B cell (primary cell): ENCODE measurements at regions not wholly inside any gene's neighbourhood (a gene's known extent, or its start where the extent isn't known, plus 50 kb on each side); places are given as distances from the start of the nearest gene placed in this dataset.
A peak's percentile ranks its signal among the peaks of the same experiment; 100 is the strongest.
"Not testable (repeated sequence)": the region's sequence is repeated elsewhere in the genome, so short reads cannot be mapped to it uniquely, and the experiment has no call there.

Experiments
- ATAC-seq: fragments of 200-7000 bp; cut with Tn5 transposase; one replicate; pipeline ENCODE4 v1.10.0; 2021; ENCODE audit warnings: low read depth, mild to moderate bottlenecking, moderate number of reproducible peaks, moderate library complexity
- CTCF ChIA-PET: fragments of 350-600 bp; sonication (Branson Sonifier 250); formaldehyde crosslinking; loops from one replicate; lab custom pipeline; 2021; ENCODE audit warnings: antibody characterized with exemption, inconsistent platforms; lab: Charles Lee
- POLR2A ChIA-PET: fragments of 350-600 bp; sonication (Branson Sonifier 250); formaldehyde crosslinking; loops from one replicate; lab custom pipeline; 2021; ENCODE audit warnings: antibody characterized with exemption; lab: Charles Lee
- DNase-seq: peaks from one replicate; pipeline ENCODE4 v3.0.0; 2013
- H2AFZ ChIP-seq: 2 replicates; pipeline ENCODE4 v1.6.1; 2012; ENCODE audit warnings: mild to moderate bottlenecking, low read depth, low read length; ENCODE audit not compliant: insufficient read depth, poor library complexity, severe bottlenecking
- H3K27ac ChIP-seq, 2 donors: 1 replicate in 1 of 2; 2 replicates in 1 of 2; pipeline ENCODE4 v1.5.1; 2012 to 2013; ENCODE audit warnings: low read length in 2 of 2, mild to moderate bottlenecking in 2 of 2, moderate library complexity in 1 of 2
- H3K27me3 ChIP-seq, 4 experiments: fragments of 200-600 bp in 1 of 4; sonication (generic) in 1 of 4; replicated peaks in 1 of 4; 1 replicate in 2 of 4; 2 replicates in 2 of 4; pipeline versions ENCODE4 v1.6.1 to v1.7.0; 2013 to 2016; ENCODE audit warnings: low read length in 3 of 4, mild to moderate bottlenecking in 2 of 4, mixed read lengths in 1 of 4, moderate library complexity in 1 of 4; ENCODE audit not compliant: insufficient read depth in 4 of 4, control insufficient read depth in 3 of 4; ENCODE audit errors: control extremely low read depth in 1 of 4
- H3K36me3 ChIP-seq, 2 experiments: replicated peaks in 1 of 2; 1 replicate in 1 of 2; 2 replicates in 1 of 2; pipeline versions ENCODE4 v1.6.1 to v1.7.1; 2013; ENCODE audit warnings: low read length in 1 of 2; ENCODE audit not compliant: insufficient read depth in 2 of 2, control insufficient read depth in 1 of 2; ENCODE audit errors: control extremely low read depth in 1 of 2, extremely low read depth in 1 of 2
- H3K4me1 ChIP-seq, 2 donors: fragments of 200-600 bp in 1 of 2; sonication (generic) in 1 of 2; 1 replicate in 1 of 2; 2 replicates in 1 of 2; pipeline versions ENCODE4 v1.5.1 to v1.6.1; 2013 to 2017; ENCODE audit warnings: low read length in 2 of 2; ENCODE audit not compliant: control insufficient read depth in 2 of 2, insufficient read depth in 2 of 2
- H3K4me2 ChIP-seq: replicated peaks from 2 replicates; pipeline ENCODE3; 2012; ENCODE audit warnings: mild to moderate bottlenecking, low read depth, low read length; ENCODE audit not compliant: poor library complexity, severe bottlenecking
- H3K4me3 ChIP-seq, 5 experiments: fragments of 200-600 bp in 1 of 5; sonication (generic) in 1 of 5; 1 replicate in 3 of 5; 2 replicates in 2 of 5; pipeline versions ENCODE4 v1.5.1 to v1.7.0; 2011 to 2016; ENCODE audit warnings: low read length in 4 of 5, mild to moderate bottlenecking in 4 of 5, low read depth in 2 of 5, control low read depth in 1 of 5, moderate library complexity in 1 of 5; ENCODE audit not compliant: insufficient read depth in 1 of 5; ENCODE audit errors: control extremely low read depth in 1 of 5, extremely low read depth in 1 of 5
- H3K79me2 ChIP-seq: fragments of 200-600 bp; sonication (generic); one replicate; pipeline ENCODE4 v1.6.0; 2016; ENCODE audit warnings: low read length; ENCODE audit not compliant: control insufficient read depth, insufficient read depth
- H3K9ac ChIP-seq: fragments of 200-600 bp; sonication (generic); 2 replicates; pipeline ENCODE4 v1.6.1; 2017; ENCODE audit warnings: mild to moderate bottlenecking, low read length, moderate library complexity
- H3K9me3 ChIP-seq, 3 donors: one replicate each; pipeline versions ENCODE4 v1.6.1 to v1.7.1; 2013; ENCODE audit warnings: low read length in 2 of 3; ENCODE audit not compliant: control insufficient read depth in 2 of 3, insufficient read depth in 1 of 3; ENCODE audit errors: control extremely low read depth in 1 of 3
- H4K20me1 ChIP-seq: 2 replicates; pipeline ENCODE4 v1.6.0; 2012; ENCODE audit warnings: mild to moderate bottlenecking, low read length; ENCODE audit not compliant: insufficient read depth, control insufficient read depth, poor library complexity, severe bottlenecking
- H3K27ac Mint-ChIP-seq: one replicate; pipeline ENCODE4 v1.8.0; 2021; ENCODE audit warnings: mixed read lengths
- H3K27me3 Mint-ChIP-seq: one replicate; pipeline ENCODE4 v1.8.0; 2021; ENCODE audit warnings: mixed read lengths
- H3K4me1 Mint-ChIP-seq: one replicate; pipeline ENCODE4 v1.8.0; 2021; ENCODE audit warnings: mixed read lengths
- H3K4me3 Mint-ChIP-seq: one replicate; pipeline ENCODE4 v1.8.0; 2021; ENCODE audit warnings: mixed read lengths
- H3K9me3 Mint-ChIP-seq: one replicate; pipeline ENCODE4 v1.8.0; 2022; ENCODE audit warnings: mixed read lengths; ENCODE audit not compliant: insufficient read depth
- CTCF ChIP-seq: fragments of 200-600 bp; IDR thresholded peaks from one replicate; pipeline ENCODE4 v1.8.0; 2022; ENCODE audit warnings: antibody characterized with exemption, mild to moderate bottlenecking
- WGBS: methylation state at CpG from one replicate; pipeline ENCODE4 v1.1.5; 2013; ENCODE audit warnings: missing lambda C conversion rate; ENCODE audit not compliant: insufficient coverage; 5-methylcytosine and 5-hydroxymethylcytosine counted together
- intact Hi-C: fragments of 100-400 bp; cut with micrococcal nuclease; formaldehyde crosslinking; loops from one replicate; pipeline ENCODE4 v1.10.0; 2022

GRCh38 chr11:71743385-71743784, 89.6 kb upstream of the DEFB108B start:
- 17% methylated on average over 6 of the region's 11 CpGs for WGBS
- DNase-seq, H3K4me1 Mint-ChIP-seq, CTCF ChIA-PET, H4K20me1 ChIP-seq, H3K27ac Mint-ChIP-seq, POLR2A ChIA-PET, H3K9ac ChIP-seq, H3K79me2 ChIP-seq, H3K27ac ChIP-seq, H3K36me3 ChIP-seq, H2AFZ ChIP-seq, H3K4me1 ChIP-seq, intact Hi-C loops, H3K4me2 ChIP-seq, H3K4me3 ChIP-seq, H3K4me3 Mint-ChIP-seq, H3K9me3 Mint-ChIP-seq, ATAC-seq, H3K9me3 ChIP-seq, H3K27me3 ChIP-seq: not testable (repeated sequence)
- peaks cover 40% of the 10 kb centered on the region for H3K27me3 Mint-ChIP-seq

GRCh38 chr11:71745656-71746055, 87.3 kb upstream of the DEFB108B start:
- peaks cover 39% of the 10 kb centered on the region for H3K27me3 Mint-ChIP-seq
- WGBS = 88% methylated on average over 6 of the region's 11 CpGs
- H3K4me3 ChIP-seq, POLR2A ChIA-PET, H3K9me3 ChIP-seq, H2AFZ ChIP-seq, H3K27ac Mint-ChIP-seq, H3K4me1 Mint-ChIP-seq, H3K27me3 ChIP-seq, intact Hi-C loops, H4K20me1 ChIP-seq, CTCF ChIA-PET, H3K27ac ChIP-seq, H3K4me3 Mint-ChIP-seq, H3K4me2 ChIP-seq, DNase-seq, H3K9ac ChIP-seq, H3K9me3 Mint-ChIP-seq, H3K4me1 ChIP-seq, ATAC-seq, H3K79me2 ChIP-seq, H3K36me3 ChIP-seq: not testable (repeated sequence)

GRCh38 chr11:71746263-71746662, 86.7 kb upstream of the DEFB108B start:
- H3K4me1 ChIP-seq, H3K9me3 Mint-ChIP-seq, H3K79me2 ChIP-seq, CTCF ChIA-PET, ATAC-seq, POLR2A ChIA-PET, H4K20me1 ChIP-seq, H3K27me3 ChIP-seq, H3K36me3 ChIP-seq, H3K4me3 ChIP-seq, H3K9ac ChIP-seq, intact Hi-C loops, H3K27ac Mint-ChIP-seq, H3K4me2 ChIP-seq, H3K27ac ChIP-seq, H2AFZ ChIP-seq, H3K4me3 Mint-ChIP-seq, DNase-seq, H3K4me1 Mint-ChIP-seq, H3K9me3 ChIP-seq: not testable (repeated sequence)
- peaks cover 38% of the 10 kb centered on the region for H3K27me3 Mint-ChIP-seq
- TF ChIP-seq CTCF = peak; percentile 36
- WGBS = no CpG with 5 or more reads among the region's 5 CpGs
